HEK293 (cell line): ENCODE measurements at regions not wholly inside any gene's neighbourhood (a gene's known extent, or its start where the extent isn't known, plus 50 kb on each side); places are given as distances from the start of the nearest gene placed in this dataset.

Experiments used
- CTCF ChIA-PET: fragments of 350-600 bp; formaldehyde crosslinking; extraction: SDS; loops from one replicate; lab custom pipeline; 2021; ENCODE audit warnings: antibody characterized with exemption; lab: Yijun Ruan, JAX
- POLR2A ChIA-PET: fragments of 300-600 bp; formaldehyde crosslinking; extraction: SDS; loops from one replicate; lab custom pipeline; 2020; ENCODE audit warnings: antibody characterized with exemption, inconsistent platforms; lab: Yijun Ruan, JAX
- H3K27ac ChIP-seq: fragments of 200-500 bp; sonication (Bioruptor generic); 2 replicates; pipeline ENCODE4 v1.5.1; 2014; ENCODE audit warnings: low read depth, low read length, control low read depth, inconsistent platforms; ENCODE audit errors: extremely low read depth
- H3K36me3 ChIP-seq, 2 experiments: fragments of 200-500 bp in 1 of 2; sonication (Bioruptor generic) in 1 of 2; 1 replicate in 1 of 2; 2 replicates in 1 of 2; pipeline ENCODE4 v1.5.1; 2014 to 2017; ENCODE audit warnings: inconsistent platforms in 2 of 2, low read length in 2 of 2; ENCODE audit not compliant: control insufficient read depth in 2 of 2, insufficient read depth in 1 of 2
- H3K4me1 ChIP-seq: fragments of 200-500 bp; sonication (Bioruptor generic); 2 replicates; pipeline ENCODE4 v1.5.1; 2014; ENCODE audit warnings: mild to moderate bottlenecking, low read length, inconsistent platforms; ENCODE audit not compliant: control insufficient read depth, insufficient read depth
- H3K4me3 ChIP-seq: 2 replicates; pipeline ENCODE4 v1.5.1; 2011; ENCODE audit warnings: low read depth, mild to moderate bottlenecking, control low read depth, low read length, moderate library complexity
- H3K9me3 ChIP-seq: fragments of 200-500 bp; sonication (Bioruptor generic); 2 replicates; pipeline ENCODE4 v1.5.1; 2014; ENCODE audit warnings: low read depth, low read length, inconsistent platforms; ENCODE audit not compliant: control insufficient read depth, insufficient read depth
- BCL11A ChIP-seq: fragments of 450-650 bp; formaldehyde crosslinking; IDR thresholded peaks from 2 replicates; pipeline ENCODE4 v1.5.1; 2016; ENCODE audit warnings: low read depth, missing biosample characterization, missing genetic modification characterization
- BCL11B ChIP-seq: fragments of 450-650 bp; formaldehyde crosslinking; IDR thresholded peaks from 2 replicates; pipeline ENCODE4 v1.5.1; 2016; ENCODE audit warnings: low read depth, missing biosample characterization, missing genetic modification characterization
- KLF7 ChIP-seq: fragments of 450-650 bp; formaldehyde crosslinking; IDR thresholded peaks from 2 replicates; pipeline ENCODE4 v1.5.1; 2016; ENCODE audit warnings: missing biosample characterization, missing genetic modification characterization, borderline replicate concordance
- MYNN ChIP-seq: fragments of 450-650 bp; formaldehyde crosslinking; IDR thresholded peaks from 2 replicates; pipeline ENCODE4 v1.5.1; 2016; ENCODE audit warnings: missing biosample characterization, missing genetic modification characterization, borderline replicate concordance
- REST ChIP-seq: fragments of 450-650 bp; formaldehyde crosslinking; IDR thresholded peaks from 2 replicates; pipeline ENCODE4 v1.5.1; 2016; ENCODE audit warnings: missing biosample characterization, missing genetic modification characterization
- ZBTB10 ChIP-seq: fragments of 450-650 bp; formaldehyde crosslinking; IDR thresholded peaks from 2 replicates; pipeline ENCODE4 v1.5.1; 2016; ENCODE audit warnings: missing biosample characterization, missing genetic modification characterization
- ZNF174 ChIP-seq: fragments of 450-650 bp; formaldehyde crosslinking; IDR thresholded peaks from 2 replicates; pipeline ENCODE4 v1.5.0; 2017; ENCODE audit warnings: missing biosample characterization, mild to moderate bottlenecking, missing genetic modification characterization
- ZNF214 ChIP-seq: fragments of 450-650 bp; formaldehyde crosslinking; IDR thresholded peaks from 2 replicates; pipeline ENCODE4 v1.5.1; 2017; ENCODE audit warnings: missing biosample characterization, mild to moderate bottlenecking, missing genetic modification characterization, borderline replicate concordance
- ZNF223 ChIP-seq: fragments of 450-650 bp; formaldehyde crosslinking; IDR thresholded peaks from 2 replicates; pipeline ENCODE4 v1.5.1; 2016; ENCODE audit warnings: missing biosample characterization, missing genetic modification characterization
- ZNF24 ChIP-seq: fragments of 450-650 bp; formaldehyde crosslinking; IDR thresholded peaks from 2 replicates; pipeline ENCODE4 v1.5.1; 2016; ENCODE audit warnings: missing biosample characterization, missing genetic modification characterization
- ZNF248 ChIP-seq: fragments of 450-650 bp; formaldehyde crosslinking; IDR thresholded peaks from 2 replicates; pipeline ENCODE4 v1.5.1; 2017; ENCODE audit warnings: missing biosample characterization, missing genetic modification characterization
- ZNF335 ChIP-seq: fragments of 450-650 bp; formaldehyde crosslinking; conservative IDR thresholded peaks from 2 replicates; pipeline ENCODE4 v1.5.1; 2016; ENCODE audit warnings: missing biosample characterization, missing genetic modification characterization
- ZNF362 ChIP-seq: fragments of 450-650 bp; formaldehyde crosslinking; IDR thresholded peaks from 2 replicates; pipeline ENCODE4 v1.5.1; 2016; ENCODE audit warnings: missing biosample characterization, missing genetic modification characterization
- ZNF391 ChIP-seq: fragments of 450-650 bp; formaldehyde crosslinking; IDR thresholded peaks from 2 replicates; pipeline ENCODE4 v1.5.1; 2016; ENCODE audit warnings: low read depth, missing biosample characterization, missing genetic modification characterization, borderline replicate concordance
- ZNF394 ChIP-seq: fragments of 450-650 bp; formaldehyde crosslinking; IDR thresholded peaks from 2 replicates; pipeline ENCODE4 v1.5.1; 2016; ENCODE audit warnings: missing biosample characterization, missing genetic modification characterization, mild to moderate bottlenecking, moderate library complexity, borderline replicate concordance
- ZNF423 ChIP-seq: fragments of 450-650 bp; formaldehyde crosslinking; IDR thresholded peaks from 2 replicates; pipeline ENCODE4 v1.5.1; 2016; ENCODE audit warnings: missing biosample characterization, missing genetic modification characterization
- ZNF433 ChIP-seq: fragments of 450-650 bp; formaldehyde crosslinking; IDR thresholded peaks from 2 replicates; pipeline ENCODE4 v1.5.1; 2016; ENCODE audit warnings: missing biosample characterization, missing genetic modification characterization, low read depth
- ZNF48 ChIP-seq: fragments of 450-650 bp; formaldehyde crosslinking; IDR thresholded peaks from 2 replicates; pipeline ENCODE4 v1.5.1; 2016; ENCODE audit warnings: missing biosample characterization, missing genetic modification characterization
- ZNF600 ChIP-seq: fragments of 450-650 bp; formaldehyde crosslinking; IDR thresholded peaks from 2 replicates; pipeline ENCODE4 v1.5.1; 2016; ENCODE audit warnings: missing biosample characterization, missing genetic modification characterization
- ZNF626 ChIP-seq: fragments of 450-650 bp; sonication (Bioruptor Pico); formaldehyde crosslinking; IDR thresholded peaks from 2 replicates; pipeline ENCODE4 v1.5.1; 2018; ENCODE audit warnings: missing biosample characterization, missing genetic modification characterization, inconsistent platforms
- ZNF639 ChIP-seq: fragments of 450-650 bp; formaldehyde crosslinking; IDR thresholded peaks from 2 replicates; pipeline ENCODE4 v1.5.1; 2016; ENCODE audit warnings: missing biosample characterization, missing genetic modification characterization
- ZNF677 ChIP-seq: fragments of 450-650 bp; IDR thresholded peaks from 2 replicates; pipeline ENCODE4 v1.5.0; 2018; ENCODE audit warnings: missing biosample characterization, mild to moderate bottlenecking, missing genetic modification characterization, moderate library complexity
- ZNF704 ChIP-seq: fragments of 450-650 bp; formaldehyde crosslinking; IDR thresholded peaks from 2 replicates; pipeline ENCODE4 v1.5.1; 2016; ENCODE audit warnings: missing biosample characterization, missing genetic modification characterization
- ZNF747 ChIP-seq: fragments of 450-650 bp; formaldehyde crosslinking; IDR thresholded peaks from 2 replicates; pipeline ENCODE4 v1.5.1; 2016; ENCODE audit warnings: missing biosample characterization, missing genetic modification characterization

GRCh38 chr4:156111686-156112085 is 158.0 kb upstream of the CTSO start:
- ChIA-PET POLR2A (no interaction called here), CTCF (no interaction called here)
- Histone ChIP-seq H3K4me3 (no peak overlapping the region), H3K36me3 (no peaks in the 10 kb centered on the region), H3K27ac (no peak overlapping the region), H3K4me1 (no peaks in the 10 kb centered on the region), H3K9me3 (no peaks in the 10 kb centered on the region)
- TF ChIP-seq ZNF677 (tag by site-specific recombination), result no peak
- no peak for TF ChIP-seq ZNF433
- no peak for TF ChIP-seq ZNF626 (tag by site-specific recombination)
- TF ChIP-seq ZNF223 (tag by site-specific recombination), result no peak

- no peak overlapping the region for H3K27ac ChIP-seq
- TF ChIP-seq KLF7 (no peak), ZNF391 (tag by site-specific recombination) (no peak), BCL11B (tag by site-specific recombination) (no peak), ZNF214 (tag by site-specific recombination) (no peak), ZNF248 (no peak), ZNF174 (no peak), ZNF747 (tag by site-specific recombination) (no peak), BCL11A (tag by site-specific recombination) (no peak), ZNF394 (tag by site-specific recombination) (no peak), ZBTB10 (tag by site-specific recombination) (no peak), ZNF335 (tag by site-specific recombination) (no peak), ZNF704 (tag by site-specific recombination) (no peak), ZNF24 (tag by site-specific recombination) (no peak), ZNF423 (tag by site-specific recombination) (no peak), MYNN (tag by site-specific recombination) (no peak), ZNF48 (tag by site-specific recombination) (no peak), ZNF362 (tag by site-specific recombination) (no peak), ZNF600 (tag by site-specific recombination) (no peak), ZNF639 (no peak), REST (tag by site-specific recombination) (no peak)
- POLR2A ChIA-PET, result no interaction called here
These were observed 156.6 kb upstream of the CTSO start for GRCh38 chr4:156109943-156110900.

More at GRCh38 chr4:156109943-156110900, 156.6 kb upstream of the CTSO start:
- Histone ChIP-seq H3K9me3 (no peaks in the 10 kb centered on the region), H3K4me1 (no peaks in the 10 kb centered on the region), H3K36me3 (no peaks in the 10 kb centered on the region), H3K4me3 (no peak overlapping the region)
- CTCF ChIA-PET, result interaction anchor here (0.7 to 0.9 kb wide), 2 partner anchors 58 to 566 kb away, joined by 3 to 4 read pairs; no protein-coding TSS in a partner anchor
